ENCODE measurements at regions not wholly inside any gene's neighbourhood (a gene's known extent, or its start where the extent isn't known, plus 50 kb on each side); places are given as distances from the start of the nearest gene placed in this dataset.

DNA sequence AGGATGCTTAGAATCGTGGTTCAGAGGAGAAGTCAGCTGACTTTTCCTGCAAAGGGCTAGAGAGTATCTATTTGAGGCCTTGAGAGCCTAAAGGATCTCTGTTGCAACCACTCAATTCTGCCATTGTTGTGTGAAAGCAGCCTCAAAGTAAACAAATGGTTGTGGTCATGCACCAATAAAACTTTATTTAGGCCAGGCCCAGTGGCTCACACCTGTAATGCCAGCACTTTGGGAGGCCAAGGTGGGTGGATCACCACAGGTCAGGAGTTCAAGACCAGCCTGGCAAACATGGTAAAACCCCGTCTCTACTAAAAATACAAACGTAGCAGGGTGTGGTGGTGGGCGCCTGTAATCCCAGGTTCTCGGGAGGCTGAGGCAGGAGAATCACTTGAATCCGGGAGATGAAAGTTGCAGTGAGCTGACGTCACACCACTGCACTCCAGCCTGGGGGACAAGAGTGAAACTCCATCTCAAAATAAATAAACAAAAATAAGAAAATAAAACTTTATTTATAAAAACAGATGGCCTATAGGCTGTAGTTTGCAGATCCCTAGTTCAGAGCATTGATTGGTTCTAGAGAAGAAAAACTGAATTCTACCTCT is 135.9 kb upstream of the KLF4 start:
- peak overlapping the region in 2 of 21 experiments; percentile 28 to 69 for H3K27ac ChIP-seq
- no peak overlapping the region for H3K4me3 ChIP-seq

DNA sequence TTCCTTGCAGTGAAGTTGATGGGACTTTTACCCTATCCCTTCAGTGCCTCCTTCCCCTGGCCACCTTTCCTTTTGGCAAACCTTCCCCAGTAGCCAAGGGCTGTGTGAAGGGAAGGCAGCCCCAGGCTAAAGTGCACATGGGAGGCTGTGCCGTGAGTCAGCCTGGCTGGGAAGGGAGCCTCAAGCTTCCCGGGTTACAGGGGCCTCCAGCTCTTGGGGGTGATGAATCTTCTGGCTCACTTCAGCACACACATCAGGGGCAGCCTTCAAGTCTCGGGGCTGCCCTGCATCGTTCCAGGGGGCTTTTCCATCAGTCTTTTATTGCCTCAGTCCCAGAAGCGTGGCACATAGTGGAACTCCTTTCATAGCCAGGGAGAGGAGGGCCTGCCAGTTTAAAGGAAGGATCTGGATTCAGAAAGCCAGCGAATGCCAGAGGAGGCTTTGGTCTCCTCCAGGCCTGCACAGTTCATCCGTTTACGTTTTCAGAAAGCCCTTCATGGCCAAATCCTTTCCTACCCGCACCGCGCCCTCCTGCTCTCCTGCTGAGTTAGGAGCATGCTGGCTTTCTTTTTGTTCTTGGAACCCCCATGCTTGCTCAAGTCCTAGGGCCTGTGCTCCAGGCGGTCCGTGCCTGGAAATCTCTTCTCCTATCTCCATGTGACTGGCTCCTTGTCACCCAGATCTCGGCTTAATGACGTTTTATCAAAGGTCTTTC is 134.8 kb upstream of the KLF4 start:
- H3K4me3 ChIP-seq, result no peak overlapping the region

DNA sequence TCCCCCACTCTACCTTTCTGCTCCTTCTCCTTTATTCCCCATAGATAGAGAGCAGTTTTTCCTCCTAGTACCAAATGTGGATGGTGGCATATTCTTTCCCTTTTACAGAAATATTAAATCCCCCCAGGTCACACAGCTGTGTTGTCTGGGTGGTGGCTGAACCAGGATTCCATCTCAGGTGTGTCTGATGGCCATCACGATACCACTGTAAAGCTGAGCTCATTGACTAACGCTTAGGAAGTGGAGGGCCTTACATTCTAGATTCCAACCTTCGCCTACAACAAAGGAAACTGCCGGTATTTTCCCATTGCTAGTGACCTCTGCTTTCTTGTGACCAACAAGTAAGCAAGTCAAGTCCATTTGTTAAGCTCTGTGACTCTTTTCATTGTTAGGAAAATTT is 131.9 kb upstream of the KLF4 start:
- Histone ChIP-seq H3K4me3 (no peak overlapping the region), H3K27ac (no peak overlapping the region)

More for the DNA sequence above, 134.8 kb upstream of the KLF4 start:
- H3K27ac ChIP-seq, result peak overlapping the region in 10 of 21 experiments; percentile 3 to 69 (median 37)

DNA sequence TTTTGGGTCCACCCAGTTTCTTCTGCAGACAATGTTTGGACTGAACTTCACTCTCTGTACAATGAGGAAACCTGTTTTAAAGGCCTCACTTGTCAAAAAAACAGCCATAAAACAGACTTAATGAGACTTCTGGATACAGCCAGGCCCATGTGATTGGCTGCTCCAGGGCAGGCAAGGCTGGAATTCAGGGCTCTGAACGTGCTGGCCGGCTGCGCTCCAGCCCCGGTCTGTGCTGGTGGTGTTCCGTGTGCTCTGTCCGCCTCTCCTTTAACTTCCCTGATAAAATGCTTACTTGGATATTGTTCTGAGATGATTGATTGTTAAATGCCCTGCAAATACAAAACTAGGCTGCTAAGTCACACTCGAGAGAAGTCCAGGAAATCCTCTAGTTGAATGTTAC is 131.2 kb upstream of the KLF4 start:
- H3K4me3 ChIP-seq, result no peak overlapping the region
- H3K27ac ChIP-seq, result no peak overlapping the region

DNA sequence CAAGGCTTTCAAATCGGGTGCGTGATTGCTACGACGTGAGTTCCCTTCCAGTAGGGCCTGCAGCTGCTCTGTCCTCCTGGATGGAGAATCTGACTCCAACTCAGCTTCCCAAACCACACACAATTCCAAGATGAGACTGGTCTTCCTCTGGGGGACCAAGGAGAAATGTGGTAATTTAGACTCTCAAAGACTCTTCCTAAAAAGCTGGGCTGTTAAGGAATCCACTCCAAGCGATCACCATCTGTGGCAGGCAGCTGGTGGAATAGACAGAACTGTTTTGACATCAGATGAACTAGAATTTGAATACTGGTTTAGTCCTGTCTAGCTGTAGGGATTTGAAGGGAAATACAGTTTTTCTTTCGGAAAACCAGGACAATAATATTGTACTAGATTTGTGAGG is 130.7 kb upstream of the KLF4 start:
- Histone ChIP-seq H3K27ac (peak overlapping the region in 1 of 21 experiments; percentile 7), H3K4me3 (no peak overlapping the region)

DNA sequence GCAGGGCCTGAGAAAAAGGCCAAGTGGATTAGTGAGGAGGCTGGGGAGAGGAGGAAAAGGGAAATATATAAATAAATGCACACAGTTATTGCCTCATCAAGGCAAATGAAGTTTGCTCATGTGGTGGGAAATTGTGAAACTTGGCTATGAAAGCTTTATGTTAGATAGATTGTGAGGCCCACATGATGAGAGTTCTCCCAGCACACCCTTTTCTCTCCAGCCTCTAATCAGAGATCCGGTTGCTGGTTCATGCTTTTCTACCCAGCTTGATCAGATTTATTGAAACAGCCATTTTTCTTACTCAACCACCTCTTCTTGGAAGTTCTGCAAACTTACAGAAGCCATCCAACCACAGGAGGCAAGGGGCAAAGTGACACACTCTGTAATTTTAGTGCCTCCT is 125.8 kb upstream of the KLF4 start:
- no peak overlapping the region for H3K27ac ChIP-seq
- no peak overlapping the region for H3K4me3 ChIP-seq

DNA sequence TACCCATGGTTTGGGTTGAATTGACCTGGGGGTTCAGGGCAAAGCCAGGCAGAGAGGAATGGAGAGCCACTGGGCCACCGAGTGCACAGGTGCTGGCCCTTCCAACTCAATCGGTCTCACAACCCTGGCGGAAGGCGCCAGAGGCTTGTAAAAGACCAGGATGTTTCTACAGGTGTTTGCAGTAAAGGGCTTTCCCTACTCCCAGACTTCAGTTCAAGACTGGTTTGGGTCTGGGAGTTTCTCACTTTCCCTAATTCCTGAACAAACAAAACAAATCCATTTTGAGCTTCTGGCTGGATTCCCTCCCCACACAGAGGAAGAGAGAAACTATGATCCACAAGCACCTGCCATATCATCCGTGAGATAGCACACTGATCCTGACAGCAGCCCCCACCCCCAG is 125.2 kb upstream of the KLF4 start:
- Histone ChIP-seq H3K4me3 (no peak overlapping the region), H3K27ac (peak overlapping the region in 1 of 21 experiments; percentile 24)

DNA sequence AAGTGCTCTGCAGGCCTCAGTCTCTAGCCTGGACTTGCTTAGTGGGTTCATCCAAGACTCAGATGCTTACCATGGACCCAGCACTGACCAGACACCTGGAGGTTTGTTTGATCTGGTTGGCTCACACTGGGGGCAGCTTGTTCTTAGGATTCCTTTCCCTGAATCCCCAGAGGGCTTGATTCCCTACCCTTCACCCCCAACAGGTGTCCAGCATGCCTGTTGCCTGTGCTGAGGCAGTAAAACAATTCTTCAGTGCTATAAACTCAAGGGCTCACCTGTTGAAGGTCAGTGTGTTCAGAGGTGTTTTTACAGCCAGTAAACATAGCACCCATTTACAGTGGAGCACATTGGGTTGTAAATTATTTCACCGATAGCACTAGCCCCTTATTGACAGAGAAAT is 123.8 kb upstream of the KLF4 start:
- no peak overlapping the region for H3K27ac ChIP-seq
- no peak overlapping the region for H3K4me3 ChIP-seq

DNA sequence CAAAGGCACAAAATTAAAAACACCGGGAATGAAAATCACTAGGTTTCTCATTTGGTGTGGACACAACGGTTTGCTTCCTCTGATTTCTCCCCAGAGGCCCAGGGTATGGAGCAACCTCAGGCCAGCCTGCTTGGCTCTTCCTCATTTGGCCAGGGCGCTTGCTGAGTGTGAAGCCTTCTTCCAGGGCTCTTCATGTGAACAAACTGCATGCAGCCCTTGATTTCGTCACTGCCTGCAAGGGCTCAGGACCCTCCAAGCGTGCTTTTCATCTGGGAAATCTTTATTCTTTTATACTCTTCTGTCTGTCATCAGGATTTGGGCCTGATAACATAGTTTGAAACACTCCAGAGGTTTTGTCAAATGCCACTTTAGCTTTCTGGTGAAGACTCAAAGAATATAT is 122.6 kb upstream of the KLF4 start:
- Histone ChIP-seq H3K27ac (no peak overlapping the region), H3K4me3 (no peak overlapping the region)

DNA sequence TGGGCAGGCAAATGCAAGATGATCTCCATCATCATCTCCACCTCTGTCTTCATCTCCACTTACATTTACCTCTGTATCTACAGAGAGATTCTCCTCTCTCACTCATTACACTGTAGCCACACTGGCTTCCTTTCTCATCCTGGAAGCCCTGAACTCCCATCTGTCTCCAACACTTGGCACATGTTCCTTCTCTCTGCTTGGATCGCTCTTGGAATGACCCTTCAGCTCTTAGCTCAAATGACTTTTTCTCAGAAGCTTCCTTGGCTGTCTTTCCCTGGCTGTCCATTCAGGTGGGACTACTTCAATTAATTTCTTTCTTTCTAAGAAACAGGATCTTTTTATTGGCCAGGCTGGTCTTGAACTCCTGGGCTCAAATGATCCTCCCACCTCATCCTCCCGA is 120.0 kb upstream of the KLF4 start:
- Histone ChIP-seq H3K27ac (no peak overlapping the region), H3K4me3 (no peak overlapping the region)

DNA sequence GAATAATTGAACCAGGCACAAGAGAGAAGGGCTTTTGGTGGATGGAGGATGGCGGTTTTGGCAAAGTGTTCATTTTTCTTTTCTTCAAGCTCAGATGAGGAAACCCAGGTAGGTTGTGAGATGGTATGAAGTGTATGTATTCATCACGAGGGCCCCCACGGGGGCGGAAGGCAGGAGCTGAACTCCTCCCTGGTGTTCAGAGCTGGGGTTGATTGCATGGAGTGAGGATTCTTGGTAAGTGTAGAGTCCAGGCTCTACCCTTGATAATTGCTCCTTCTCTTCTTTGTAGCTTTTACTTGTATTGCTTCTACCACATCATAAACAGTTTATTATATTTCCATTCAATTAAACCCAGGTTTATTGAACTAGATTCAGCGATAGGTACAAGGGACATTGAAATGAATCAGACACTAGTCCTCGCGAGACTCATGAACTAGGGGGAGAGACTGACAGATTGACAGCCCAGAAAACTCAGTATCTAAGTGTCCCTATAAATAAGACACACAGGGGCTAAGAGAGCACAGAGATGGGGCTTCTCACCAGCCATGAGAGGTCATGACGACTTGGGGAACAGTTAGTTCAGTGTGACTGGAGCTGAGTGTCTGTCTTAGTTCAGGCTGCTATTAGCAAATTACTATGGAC is 116.7 kb upstream of the KLF4 start:
- no peak overlapping the region for H3K4me3 ChIP-seq
- H3K27ac ChIP-seq, result no peak overlapping the region

DNA sequence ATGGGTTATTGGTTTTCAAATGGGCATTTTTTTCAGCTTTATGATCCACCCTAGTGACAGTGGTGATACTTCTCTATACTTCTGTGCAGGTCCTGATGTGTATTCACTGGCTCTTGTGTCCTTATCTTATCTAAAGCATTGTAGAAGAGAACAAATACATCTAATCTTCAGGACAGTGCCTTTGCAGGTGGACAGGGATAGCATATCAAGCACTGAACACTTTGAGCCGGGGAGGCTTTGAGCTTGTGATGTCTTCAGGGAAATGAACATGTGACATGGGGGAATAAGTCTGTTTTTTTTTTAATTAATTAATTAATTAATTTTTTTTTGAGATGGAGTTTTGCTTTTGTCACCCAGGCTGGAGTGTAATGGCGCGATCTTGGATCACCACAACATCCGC is 115.5 kb upstream of the KLF4 start:
- H3K4me3 ChIP-seq, result no peak overlapping the region
- H3K27ac ChIP-seq, result no peak overlapping the region

DNA sequence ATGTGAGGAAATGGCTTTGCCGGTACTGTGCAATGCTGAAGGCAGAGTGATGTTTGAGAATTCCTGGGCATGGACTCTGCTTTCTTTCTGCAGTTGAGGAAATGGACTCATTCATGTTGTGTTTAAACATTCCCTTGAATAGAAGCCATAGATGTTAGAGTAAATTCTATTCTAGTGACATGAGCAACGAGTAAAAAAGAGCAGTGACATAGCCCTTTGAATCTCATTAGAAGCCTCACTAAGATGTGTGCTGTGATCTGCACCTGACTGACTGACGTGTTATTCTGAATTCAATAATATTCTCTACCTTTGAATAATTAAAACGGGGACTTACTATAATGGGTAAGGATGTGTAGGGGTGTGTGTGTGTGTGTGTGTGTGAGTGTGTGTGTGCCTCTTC is 113.7 kb upstream of the KLF4 start:
- no peak overlapping the region for H3K27ac ChIP-seq

DNA sequence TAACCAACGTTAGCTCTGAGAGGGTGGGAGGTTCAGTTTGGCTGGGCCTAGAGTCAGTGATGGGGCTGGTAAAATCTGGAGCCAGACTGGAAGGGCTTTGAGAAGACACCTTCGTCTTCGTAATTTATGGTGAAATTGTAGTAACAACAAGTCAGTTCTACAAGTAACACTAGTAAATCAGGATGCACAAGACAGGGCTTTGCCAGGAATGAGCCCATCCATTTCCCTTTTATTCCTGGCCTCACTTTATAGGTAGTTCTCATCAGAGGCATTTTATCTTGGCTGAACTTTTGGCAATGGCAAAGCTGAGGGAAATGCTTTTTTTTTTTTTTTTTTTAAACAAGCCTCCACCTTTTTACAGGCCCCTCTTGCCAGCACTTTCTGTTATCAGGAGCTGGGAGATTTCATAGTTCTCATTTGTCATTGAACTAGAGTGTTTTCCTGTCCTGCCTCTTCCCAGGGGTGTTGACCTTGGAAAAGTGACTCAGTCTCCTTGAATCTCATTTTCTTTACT is 110.5 kb upstream of the KLF4 start:
- no peak overlapping the region for H3K4me3 ChIP-seq
- no peak overlapping the region for H3K27ac ChIP-seq

More for the DNA sequence above, 113.7 kb upstream of the KLF4 start:
- no peak overlapping the region for H3K4me3 ChIP-seq

DNA sequence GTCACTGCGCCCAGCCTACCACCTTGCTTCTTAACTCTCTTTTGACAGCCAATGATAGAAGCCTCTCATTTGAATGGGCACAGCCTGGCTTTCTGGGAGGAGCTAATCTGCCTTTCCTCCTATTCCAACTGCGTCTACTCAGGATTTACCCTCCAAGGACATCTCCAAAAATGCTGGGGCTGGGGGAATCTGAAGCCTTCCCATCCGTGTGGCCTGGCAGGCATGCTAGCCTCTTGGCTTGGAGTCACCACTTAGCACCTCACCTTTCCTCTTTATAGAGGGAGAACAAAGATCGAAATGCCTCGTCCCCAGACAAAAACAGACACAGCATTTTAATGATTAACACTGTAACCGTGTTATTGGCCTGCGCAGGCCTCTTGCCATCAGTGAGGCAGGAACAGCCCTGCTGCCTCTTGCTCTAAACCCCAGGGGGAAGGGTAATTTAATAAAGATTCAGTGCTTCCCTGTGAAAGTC is 108.2 kb upstream of the KLF4 start:
- Histone ChIP-seq H3K27ac (no peak overlapping the region), H3K4me3 (no peak overlapping the region)

DNA sequence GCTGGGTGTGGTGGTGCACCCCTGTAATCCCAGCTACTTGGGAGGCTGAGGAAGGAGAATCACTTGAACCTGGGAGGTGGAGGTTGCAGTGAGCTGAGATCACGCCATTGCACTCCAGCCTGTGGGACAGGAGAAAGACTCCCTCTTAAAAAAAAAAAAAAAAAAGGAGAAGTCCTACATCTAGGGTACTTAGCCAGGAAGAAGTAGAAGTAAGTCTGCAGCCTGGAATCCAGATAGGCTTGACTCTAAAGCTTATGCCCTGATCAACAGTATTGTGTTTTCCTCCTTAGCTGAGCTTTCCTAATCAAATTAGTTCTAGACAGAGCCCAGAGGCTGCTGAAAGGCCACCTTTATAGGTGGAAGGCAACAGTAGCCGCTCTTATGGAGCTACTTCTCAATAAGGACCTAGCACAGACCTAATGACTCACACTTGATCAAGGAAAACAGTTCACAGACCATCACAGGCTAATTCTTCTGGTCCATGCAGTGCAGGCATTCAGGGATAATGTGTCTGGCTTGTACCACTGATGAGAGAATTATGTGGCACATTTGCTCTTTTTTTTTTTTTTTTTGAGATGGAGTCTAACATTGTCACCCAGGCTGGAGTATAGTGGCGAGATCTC is 105.5 kb upstream of the KLF4 start:
- H3K27ac ChIP-seq, result no peak overlapping the region

DNA sequence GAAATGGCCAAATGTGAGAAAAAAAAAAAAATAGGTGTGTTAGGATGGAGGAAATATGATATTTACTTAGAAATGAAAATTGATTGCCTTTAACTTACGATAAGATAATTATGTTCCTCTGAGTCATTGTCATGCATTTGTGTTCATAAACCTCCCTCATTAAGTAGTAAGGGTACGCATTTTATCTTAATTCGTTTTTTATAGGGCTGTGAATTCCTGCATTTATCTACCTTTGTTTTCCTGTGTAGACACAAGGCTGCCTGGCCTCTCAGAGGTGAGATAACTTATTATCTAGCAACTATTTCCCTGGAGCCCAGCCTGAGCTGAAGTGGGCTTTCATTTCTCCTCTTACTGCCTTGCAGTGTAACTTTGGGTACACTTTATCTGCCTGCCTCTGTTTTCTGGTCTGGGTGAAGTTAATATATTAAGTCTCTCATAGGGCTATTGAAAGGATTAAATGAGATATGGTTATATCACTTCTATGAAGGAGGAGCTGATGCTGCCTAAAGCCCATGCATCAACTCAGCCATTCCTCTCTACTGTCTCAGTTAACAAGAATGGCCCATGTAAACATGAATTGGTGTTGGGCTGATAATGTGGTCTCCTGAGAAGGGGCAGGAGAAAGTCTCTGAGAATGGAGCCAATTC is 103.8 kb upstream of the KLF4 start:
- Histone ChIP-seq H3K27ac (no peak overlapping the region), H3K4me3 (no peak overlapping the region)

More for the DNA sequence above, 105.5 kb upstream of the KLF4 start:
- no peak overlapping the region for H3K4me3 ChIP-seq

DNA sequence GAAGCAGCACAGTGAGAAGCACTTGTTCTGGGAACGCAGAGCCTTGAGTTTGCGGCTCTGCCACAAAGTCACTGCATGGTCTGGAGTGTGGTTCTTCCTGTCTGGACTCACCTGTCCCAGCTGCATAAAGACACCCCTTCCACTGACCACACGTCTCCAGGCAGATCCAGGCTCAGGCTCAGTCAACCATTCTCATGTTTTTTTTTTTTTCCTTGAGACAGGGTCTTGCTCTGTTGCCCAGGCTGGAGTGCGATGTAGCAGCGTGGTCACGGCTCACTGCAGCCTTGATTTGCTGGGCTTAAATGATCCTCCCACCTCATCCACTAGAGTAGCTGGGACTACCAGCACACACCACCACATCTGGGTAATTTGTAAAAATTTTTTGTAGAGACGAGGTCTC is 102.9 kb upstream of the KLF4 start:
- Histone ChIP-seq H3K27ac (no peak overlapping the region), H3K4me3 (no peak overlapping the region)

DNA sequence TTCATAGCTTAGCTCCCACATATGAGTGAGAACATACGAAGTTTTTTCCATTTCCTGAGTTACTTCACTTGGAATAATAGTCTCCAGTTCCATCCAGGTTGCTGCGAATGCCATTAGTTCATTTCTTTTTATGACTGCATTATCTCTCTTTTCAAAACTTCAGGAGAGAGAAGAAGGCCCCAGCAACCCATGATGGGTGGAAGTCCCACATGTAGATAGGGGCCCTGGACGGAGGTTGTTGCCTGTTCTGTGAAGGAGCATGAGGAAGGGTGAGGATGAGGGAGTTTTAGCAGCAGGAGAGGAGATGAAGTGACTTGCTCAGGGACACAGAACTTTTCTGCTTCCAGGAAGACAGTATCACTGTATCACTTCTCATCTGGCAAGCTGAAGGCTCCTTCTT is 102.2 kb upstream of the KLF4 start:
- no peak overlapping the region for H3K4me3 ChIP-seq
- no peak overlapping the region for H3K27ac ChIP-seq

DNA sequence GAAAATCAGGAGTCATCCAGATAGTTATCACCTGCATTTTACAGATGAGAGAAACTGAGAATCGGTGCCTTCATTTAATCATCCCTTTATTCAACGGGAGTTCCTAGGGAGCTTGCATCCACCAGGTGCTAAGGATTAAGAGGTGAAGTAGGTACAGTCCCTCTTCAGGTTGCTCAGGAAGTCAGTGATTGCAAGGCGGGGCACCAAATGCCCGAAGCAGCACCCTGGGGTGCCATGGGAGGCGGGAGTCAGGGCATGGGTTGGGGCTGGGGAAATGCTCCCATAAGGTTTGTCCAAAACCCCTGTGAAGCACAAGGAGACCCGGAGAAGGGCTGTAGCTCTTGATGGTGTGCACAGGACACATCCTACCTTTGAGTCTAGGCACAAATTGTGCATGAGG is 98.8 kb upstream of the KLF4 start:
- Histone ChIP-seq H3K27ac (no peak overlapping the region), H3K4me3 (no peak overlapping the region)

Measured in skin epidermis (tissue), 12 donors.